Activated gamma-delta T cell (primary cell): ENCODE measurements at regions not wholly inside any gene's neighbourhood (a gene's known extent, or its start where the extent isn't known, plus 50 kb on each side); places are given as distances from the start of the nearest gene placed in this dataset.

Experiments
- DNase-seq: peaks from one replicate; lab custom pipeline; 2025; lab: John Stamatoyannopoulos, UW

GRCh38 chr5:8393240-8393639 lies 524.3 kb downstream of the MTRR start:
- DNase-seq, result no peak

DNA sequence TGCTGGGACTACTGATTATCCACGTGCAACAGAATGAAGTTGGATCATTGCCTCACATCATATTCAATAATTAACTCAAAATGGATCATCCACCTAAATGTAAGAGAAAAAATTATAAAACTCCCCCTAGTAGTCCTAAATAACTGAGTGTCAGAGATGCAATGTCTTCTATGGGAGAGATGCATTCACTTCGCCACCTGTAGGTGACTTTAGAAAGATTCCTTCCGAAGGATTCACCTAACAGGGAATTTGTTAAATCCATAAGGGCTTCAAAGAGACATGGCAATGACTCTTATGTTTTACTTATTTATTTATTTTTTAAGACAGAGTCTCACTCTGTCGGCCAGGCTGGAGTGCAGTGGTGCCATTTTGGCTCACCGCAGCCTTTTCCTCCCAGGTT lies 526.0 kb downstream of the MTRR start:
- no peak for DNase-seq

- DNase-seq, result no peak
These were observed 527.3 kb downstream of the MTRR start for GRCh38 chr5:8396246-8396645.

GRCh38 chr5:8396756-8397155 lies 527.8 kb downstream of the MTRR start:
- DNase-seq, result no peak

- DNase-seq, result no peak
These were observed 530.5 kb downstream of the MTRR start for GRCh38 chr5:8399471-8399870.

DNA sequence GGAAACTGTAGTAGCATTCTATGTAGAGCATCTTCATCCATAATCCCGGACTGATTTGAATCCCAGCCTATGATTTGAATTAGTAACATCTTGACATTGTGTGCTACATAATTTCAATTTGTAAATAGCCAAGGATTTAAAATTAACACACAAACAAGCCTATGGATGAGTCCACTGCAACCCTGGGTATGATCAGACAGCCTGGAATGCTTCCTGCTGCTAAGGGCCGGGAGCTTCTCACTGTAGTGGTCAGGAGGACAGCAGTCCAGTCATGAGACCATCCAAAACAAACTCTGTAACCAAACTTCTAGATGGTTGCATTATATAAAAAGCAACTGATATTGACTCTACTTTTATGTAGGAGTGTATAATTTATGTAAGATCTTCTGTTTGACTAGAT lies 539.3 kb downstream of the MTRR start:
- no peak for DNase-seq

GRCh38 chr5:8410618-8411017 lies 541.7 kb downstream of the MTRR start:
- no peak for DNase-seq

GRCh38 chr5:8413975-8414374 lies 545.0 kb downstream of the MTRR start:
- DNase-seq, result no peak

GRCh38 chr5:8417316-8418048 lies 548.5 kb downstream of the MTRR start:
- DNase-seq, result no peak

GRCh38 chr5:8418049-8418426 lies 549.1 kb downstream of the MTRR start:
- DNase-seq, result no peak

DNA sequence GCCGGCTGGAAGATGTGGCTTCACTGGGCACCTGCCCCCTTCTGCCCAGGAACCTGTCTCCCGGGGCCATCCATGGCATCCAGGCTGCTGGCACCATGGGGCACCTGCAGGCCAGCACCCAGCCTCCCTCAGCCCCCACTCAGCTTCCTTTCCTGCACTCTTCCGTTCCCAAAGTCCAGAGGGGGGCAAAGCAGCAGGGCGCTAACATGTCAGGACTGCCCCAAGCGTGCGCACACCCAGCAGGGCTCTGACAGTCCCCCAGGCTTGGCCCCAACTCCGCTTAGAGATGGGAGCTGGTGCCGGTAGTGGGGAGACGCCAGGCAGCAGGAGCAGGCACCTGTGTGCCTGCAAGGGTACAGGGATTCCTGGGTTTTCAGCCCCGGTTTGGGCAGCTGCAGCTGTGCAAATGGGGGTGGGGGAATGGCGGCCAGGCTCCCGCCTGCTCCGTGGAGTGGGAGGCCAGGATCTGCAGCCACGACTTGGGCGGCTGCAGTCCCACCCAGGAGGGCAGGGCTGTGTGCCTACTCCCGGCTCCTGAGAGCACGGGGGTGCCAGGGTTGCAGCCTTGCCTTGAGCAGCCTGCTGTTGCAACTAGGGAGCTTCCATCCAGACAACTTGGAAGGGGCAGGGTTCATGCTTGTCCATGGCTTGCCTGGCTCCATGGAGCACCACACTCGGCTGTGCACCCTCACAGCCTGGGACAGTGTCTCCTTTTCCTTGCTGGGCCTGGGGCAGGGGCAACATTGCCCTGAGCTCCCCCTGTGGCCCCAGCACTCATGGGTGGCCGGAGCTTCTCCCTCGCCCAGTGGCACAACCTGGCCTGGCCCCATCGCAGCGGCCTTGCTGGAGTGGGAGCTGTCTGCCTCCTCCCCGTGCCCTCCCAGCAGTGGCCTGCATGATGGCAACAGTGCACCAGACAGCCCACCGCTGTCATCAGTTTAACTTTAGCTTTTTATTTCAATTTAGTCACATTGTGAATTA lies 561.1 kb downstream of the MTRR start:
- DNase-seq, result no peak

- DNase-seq, result no peak
These were observed 565.6 kb downstream of the MTRR start for GRCh38 chr5:8434501-8434900.

DNA sequence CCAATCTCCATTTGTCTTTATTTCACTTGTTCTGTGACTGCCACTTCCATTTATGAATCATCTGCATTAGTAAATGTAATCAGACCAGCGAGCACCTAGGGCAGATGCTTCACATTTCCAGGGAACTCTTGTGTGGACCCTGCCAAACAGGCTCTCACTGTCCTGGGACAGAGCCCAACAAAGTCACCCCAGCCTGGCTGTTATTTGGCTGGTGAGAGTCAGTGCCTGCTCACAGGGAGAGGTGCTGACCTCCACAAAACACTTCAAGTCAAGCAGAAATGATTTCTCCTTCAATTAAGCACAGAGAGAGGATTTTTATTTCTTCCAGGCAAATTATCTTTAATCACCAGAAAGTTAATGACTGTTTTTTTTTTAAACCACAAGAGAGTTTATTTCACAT lies 568.0 kb downstream of the MTRR start:
- DNase-seq, result no peak

DNA sequence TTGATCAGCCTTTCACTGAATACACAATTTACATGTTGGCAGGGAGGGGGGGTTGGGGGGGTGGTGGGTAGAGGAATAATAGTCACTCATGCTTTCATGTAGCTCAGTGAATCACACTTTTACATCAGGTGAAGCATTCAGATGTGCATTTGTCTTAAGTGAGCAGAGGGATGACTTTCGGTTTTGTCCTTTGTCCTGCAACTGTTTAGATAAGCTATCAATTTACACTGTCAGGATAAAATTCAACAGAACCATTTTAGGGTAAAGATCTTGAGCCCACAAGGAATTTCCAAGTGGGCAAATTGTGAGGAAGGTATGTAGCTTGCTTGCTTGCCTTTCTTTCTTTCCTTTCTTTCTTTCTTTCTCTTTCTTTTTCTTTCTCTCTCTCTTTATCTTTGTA lies 576.2 kb downstream of the MTRR start:
- DNase-seq, result no peak

GRCh38 chr5:8446179-8446578 lies 577.2 kb downstream of the MTRR start:
- DNase-seq, result no peak

- no peak for DNase-seq
These were observed 587.9 kb downstream of the MTRR start for GRCh38 chr5:8456846-8457186.

GRCh38 chr5:8457187-8458037 lies 588.5 kb downstream of the MTRR start:
- peak; percentile 58 for DNase-seq

GRCh38 chr5:8458038-8458383 lies 589.1 kb downstream of the MTRR start:
- DNase-seq, result no peak

GRCh38 chr5:8461543-8461942 lies 592.6 kb downstream of the MTRR start:
- DNase-seq, result no peak

DNA sequence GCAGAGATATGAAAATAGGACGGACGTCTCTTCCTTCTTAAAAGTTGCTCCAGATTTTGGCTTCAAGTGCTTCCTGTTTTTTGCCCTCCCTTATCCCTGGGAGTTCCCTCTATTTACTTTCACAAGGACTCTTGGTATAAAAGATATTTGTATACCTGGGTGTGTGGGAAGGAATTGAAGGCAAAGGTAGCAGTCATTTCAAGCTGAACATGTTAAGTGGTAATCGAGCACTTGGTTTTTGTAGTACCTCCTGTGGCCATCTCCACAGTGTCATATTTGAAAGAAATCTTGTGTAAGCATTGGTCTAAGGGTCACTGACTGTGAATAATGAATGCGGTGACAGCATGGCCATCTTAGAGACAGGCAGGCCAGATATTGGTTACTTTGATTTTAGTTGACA lies 593.6 kb downstream of the MTRR start:
- DNase-seq, result no peak

GRCh38 chr5:8470489-8470888 lies 601.5 kb downstream of the MTRR start:
- DNase-seq, result no peak

DNA sequence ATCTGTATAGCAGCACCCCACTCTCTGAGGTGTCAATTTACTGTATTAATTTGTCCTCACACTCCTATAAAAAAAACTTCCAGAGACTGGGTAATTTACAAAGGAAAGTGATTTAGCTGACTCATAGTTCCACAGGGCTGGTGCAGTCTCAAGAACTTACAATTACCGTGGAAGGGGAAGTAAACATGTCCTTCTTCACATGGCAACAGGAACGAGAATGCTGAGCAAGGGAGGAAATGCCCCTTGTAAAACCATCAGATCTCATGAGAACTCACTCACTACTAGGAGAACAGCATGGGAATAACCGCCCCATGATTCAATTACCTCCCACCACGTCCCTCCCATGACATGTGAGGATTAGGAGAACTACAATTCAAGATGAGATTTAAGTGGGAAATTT lies 602.6 kb downstream of the MTRR start:
- no peak for DNase-seq

DNA sequence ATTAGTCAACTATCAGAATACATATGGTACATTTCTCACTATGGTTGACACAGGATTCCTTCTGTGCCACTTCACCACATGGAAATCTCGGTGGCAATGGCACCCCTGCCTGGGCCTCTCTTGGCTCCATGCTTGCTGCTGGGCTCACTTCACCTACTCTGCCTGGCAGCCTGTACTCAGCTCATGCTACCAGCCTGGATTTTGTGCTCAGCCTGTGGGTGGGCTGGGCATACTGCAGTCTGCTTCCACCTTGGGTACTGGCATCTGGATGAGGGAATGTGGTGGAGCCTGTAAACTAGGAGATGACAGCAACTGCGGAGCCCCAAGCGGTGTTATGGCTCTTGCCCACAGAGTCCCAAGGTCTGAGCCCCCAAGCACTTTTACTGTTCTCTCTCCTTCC lies 604.1 kb downstream of the MTRR start:
- no peak for DNase-seq
